Upper lobe of left lung (tissue), 4 donors: ENCODE measurements at regions not wholly inside any gene's neighbourhood (a gene's known extent, or its start where the extent isn't known, plus 50 kb on each side); places are given as distances from the start of the nearest gene placed in this dataset.

Source experiments
- CTCF ChIP-seq, 6 experiments: fragments of 450-650 bp in 4 of 6; fragments of 200-600 bp in 2 of 6; sonication (generic) in 2 of 6; IDR thresholded peaks; one replicate each; pipeline ENCODE4 v1.5.1; 2016 to 2019; ENCODE audit warnings: antibody characterized with exemption in 6 of 6
- EP300 ChIP-seq, 4 donors: sonication (generic); formaldehyde crosslinking; IDR thresholded peaks; one replicate each; pipeline ENCODE4 v1.5.1; 2017; ENCODE audit warnings: antibody characterized with exemption in 4 of 4, control low read depth in 2 of 4
- POLR2A ChIP-seq, 4 donors: fragments of 450-650 bp; IDR thresholded peaks; one replicate each; pipeline ENCODE4 v1.5.1; 2016 to 2017; ENCODE audit warnings: antibody characterized with exemption in 4 of 4, mild to moderate bottlenecking in 2 of 4
- POLR2AphosphoS5 ChIP-seq, 2 donors: sonication (generic); formaldehyde crosslinking; IDR thresholded peaks; one replicate each; pipeline ENCODE4 v1.5.1; 2017; ENCODE audit warnings: antibody characterized with exemption in 2 of 2

- TF ChIP-seq POLR2AphosphoS5 (IDR thresholded peaks at IDR 0.05) (no peak), CTCF (IDR thresholded peaks at IDR 0.05) (no peak), POLR2A (IDR thresholded peaks at IDR 0.05) (no peak), EP300 (IDR thresholded peaks at IDR 0.05) (no peak)
Measured at GRCh38 chr6:152859225-152859624, 108.6 kb downstream of the VIP start.
